Right renal cortex interstitium (tissue), 3 donors: ENCODE measurements at regions not wholly inside any gene's neighbourhood (a gene's known extent, or its start where the extent isn't known, plus 50 kb on each side); places are given as distances from the start of the nearest gene placed in this dataset.
"Not testable (repeated sequence)": the region's sequence is repeated elsewhere in the genome, so short reads cannot be mapped to it uniquely, and the experiment has no call there.

Experiments
- DNase-seq, 3 donors: peaks; one replicate each; pipeline ENCODE4 v3.0.0-alpha.2; 2013; ENCODE audit warnings: low read depth in 3 of 3, low spot score in 2 of 3

- no peak for DNase-seq
Observed at GRCh38 chr5:168125445-168126199, 165.8 kb upstream of the WWC1 start.

- no peak for DNase-seq
Observed at GRCh38 chr5:168126606-168127005, 164.8 kb upstream of the WWC1 start.

GRCh38 chr5:168128111-168128510, 163.3 kb upstream of the WWC1 start:
- DNase-seq: no peak

- no peak for DNase-seq
Observed at GRCh38 chr5:168128557-168128956, 162.9 kb upstream of the WWC1 start.

GRCh38 chr5:168131519-168131918, 159.9 kb upstream of the WWC1 start:
- no peak for DNase-seq

GRCh38 chr5:168132241-168132641, 159.2 kb upstream of the WWC1 start:
- DNase-seq: no peak

- DNase-seq: no peak
Observed at GRCh38 chr5:168135897-168136296, 155.5 kb upstream of the WWC1 start.

- DNase-seq: no peak
Observed at GRCh38 chr5:168136340-168136739, 155.1 kb upstream of the WWC1 start.

- DNase-seq: no peak
Observed at GRCh38 chr5:168137265-168137664, 154.2 kb upstream of the WWC1 start.

GRCh38 chr5:168140241-168140640, 151.2 kb upstream of the WWC1 start:
- no peak for DNase-seq

GRCh38 chr5:168142402-168142801, 149.0 kb upstream of the WWC1 start:
- no peak for DNase-seq

GRCh38 chr5:168143521-168143920, 147.9 kb upstream of the WWC1 start:
- DNase-seq: not testable (repeated sequence)

GRCh38 chr5:168147106-168147505, 144.3 kb upstream of the WWC1 start:
- no peak for DNase-seq

GRCh38 chr5:168147568-168148360, 143.7 kb upstream of the WWC1 start:
- DNase-seq: no peak

- DNase-seq: no peak
Observed at GRCh38 chr5:168151041-168151440, 140.4 kb upstream of the WWC1 start.

GRCh38 chr5:168152660-168153059, 138.8 kb upstream of the WWC1 start:
- no peak for DNase-seq

- no peak for DNase-seq
Observed at GRCh38 chr5:168153263-168153875, 138.1 kb upstream of the WWC1 start.

GRCh38 chr5:168153876-168154270, 137.6 kb upstream of the WWC1 start:
- DNase-seq: no peak

GRCh38 chr5:168155585-168155984, 135.9 kb upstream of the WWC1 start:
- DNase-seq: no peak

- DNase-seq: no peak
Observed at GRCh38 chr5:168156170-168156569, 135.3 kb upstream of the WWC1 start.

GRCh38 chr5:168157141-168157540, 134.3 kb upstream of the WWC1 start:
- DNase-seq: no peak

GRCh38 chr5:168159425-168159824, 132.0 kb upstream of the WWC1 start:
- DNase-seq: peak in 1 of 3 donors; percentile 56
